K562 (cell line): ENCODE measurements at regions not wholly inside any gene's neighbourhood (a gene's known extent, or its start where the extent isn't known, plus 50 kb on each side); places are given as distances from the start of the nearest gene placed in this dataset.

Source experiments
- ELF4 ChIP-seq: fragments of 450-650 bp; formaldehyde crosslinking; IDR thresholded peaks from 2 replicates; pipeline ENCODE4 v1.4.0; 2022; ENCODE audit warnings: missing genetic modification characterization
- MYBL2 ChIP-seq, 2 experiments: fragments of 450-650 bp in 1 of 2; sonication (generic) in 1 of 2; formaldehyde crosslinking in 1 of 2; IDR thresholded peaks; 2 replicates each; pipeline versions ENCODE4 v1.6.1 to v1.8.1; 2017 to 2022; ENCODE audit warnings: borderline replicate concordance in 1 of 2, inconsistent platforms in 1 of 2, low read depth in 1 of 2, mild to moderate bottlenecking in 1 of 2, missing genetic modification reagents in 1 of 2, moderate library complexity in 1 of 2
- NEUROD1 ChIP-seq: fragments of 150-350 bp; IDR thresholded peaks from 2 replicates; pipeline ENCODE4 v1.6.1; 2014; ENCODE audit warnings: borderline replicate concordance, low read length, low read depth; ENCODE audit not compliant: partially characterized antibody
- RBM15 ChIP-seq: fragments of 200-400 bp; formaldehyde crosslinking; IDR thresholded peaks from 2 replicates; pipeline ENCODE4 v1.6.1; 2018; ENCODE audit warnings: mild to moderate bottlenecking, low read length, moderate library complexity; ENCODE audit not compliant: insufficient read depth
- SMC3 ChIP-seq: conservative IDR thresholded peaks from 2 replicates; pipeline ENCODE4 v1.6.1; 2011; ENCODE audit warnings: low read depth, low read length, improper control_type of control experiment; ENCODE audit not compliant: insufficient read depth
- ZNF57 ChIP-seq: fragments of 450-650 bp; formaldehyde crosslinking; IDR thresholded peaks from 2 replicates; pipeline ENCODE4 v1.4.0; 2020; ENCODE audit warnings: mild to moderate bottlenecking, moderate library complexity
- TF ChIP-seq, protein P1 (sequence below): fragments of 250-450 bp; sonication (Bioruptor Pico); IDR thresholded peaks from 2 replicates; pipeline ENCODE4 v1.8.0; 2022; ENCODE audit warnings: inconsistent platforms, mild to moderate bottlenecking, moderate library complexity, borderline replicate concordance
- TF ChIP-seq, protein P2 (sequence below): fragments of 200-800 bp; sonication (Bioruptor generic); IDR thresholded peaks from 2 replicates; pipeline ENCODE4 v1.6.1; 2016; ENCODE audit warnings: missing genetic modification characterization, missing compliant biosample characterization

DNA sequence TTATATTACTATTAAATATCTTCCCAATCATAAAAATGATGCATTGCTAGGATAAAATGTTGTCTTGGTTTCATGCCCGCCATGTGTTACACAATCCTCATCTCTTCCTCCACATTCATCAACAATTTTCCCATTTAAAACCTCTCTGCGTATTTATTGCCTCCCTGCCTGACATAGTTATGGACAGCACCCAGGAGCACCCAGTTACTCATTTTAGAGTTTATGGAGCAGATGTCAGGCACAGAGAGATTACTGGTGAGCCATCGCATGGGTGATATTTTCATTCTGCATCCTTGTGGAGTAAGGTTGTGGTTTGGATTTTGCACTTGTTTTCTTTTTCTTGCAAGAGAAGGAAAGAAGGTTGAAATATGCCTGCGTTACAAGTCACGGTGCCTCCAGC is 116.7 kb upstream of the NPAS2 start (continued):
- no peak for TF ChIP-seq ELF4 (CRISPR knock-in tag)
- TF ChIP-seq, protein P1, sequence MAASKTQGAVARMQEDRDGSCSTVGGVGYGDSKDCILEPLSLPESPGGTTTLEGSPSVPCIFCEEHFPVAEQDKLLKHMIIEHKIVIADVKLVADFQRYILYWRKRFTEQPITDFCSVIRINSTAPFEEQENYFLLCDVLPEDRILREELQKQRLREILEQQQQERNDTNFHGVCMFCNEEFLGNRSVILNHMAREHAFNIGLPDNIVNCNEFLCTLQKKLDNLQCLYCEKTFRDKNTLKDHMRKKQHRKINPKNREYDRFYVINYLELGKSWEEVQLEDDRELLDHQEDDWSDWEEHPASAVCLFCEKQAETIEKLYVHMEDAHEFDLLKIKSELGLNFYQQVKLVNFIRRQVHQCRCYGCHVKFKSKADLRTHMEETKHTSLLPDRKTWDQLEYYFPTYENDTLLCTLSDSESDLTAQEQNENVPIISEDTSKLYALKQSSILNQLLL = no peak
- TF ChIP-seq ZNF57 = no peak
- no peak for TF ChIP-seq RBM15
- TF ChIP-seq SMC3 = no peak
- TF ChIP-seq NEUROD1 = no peak
- TF ChIP-seq, protein P2, sequence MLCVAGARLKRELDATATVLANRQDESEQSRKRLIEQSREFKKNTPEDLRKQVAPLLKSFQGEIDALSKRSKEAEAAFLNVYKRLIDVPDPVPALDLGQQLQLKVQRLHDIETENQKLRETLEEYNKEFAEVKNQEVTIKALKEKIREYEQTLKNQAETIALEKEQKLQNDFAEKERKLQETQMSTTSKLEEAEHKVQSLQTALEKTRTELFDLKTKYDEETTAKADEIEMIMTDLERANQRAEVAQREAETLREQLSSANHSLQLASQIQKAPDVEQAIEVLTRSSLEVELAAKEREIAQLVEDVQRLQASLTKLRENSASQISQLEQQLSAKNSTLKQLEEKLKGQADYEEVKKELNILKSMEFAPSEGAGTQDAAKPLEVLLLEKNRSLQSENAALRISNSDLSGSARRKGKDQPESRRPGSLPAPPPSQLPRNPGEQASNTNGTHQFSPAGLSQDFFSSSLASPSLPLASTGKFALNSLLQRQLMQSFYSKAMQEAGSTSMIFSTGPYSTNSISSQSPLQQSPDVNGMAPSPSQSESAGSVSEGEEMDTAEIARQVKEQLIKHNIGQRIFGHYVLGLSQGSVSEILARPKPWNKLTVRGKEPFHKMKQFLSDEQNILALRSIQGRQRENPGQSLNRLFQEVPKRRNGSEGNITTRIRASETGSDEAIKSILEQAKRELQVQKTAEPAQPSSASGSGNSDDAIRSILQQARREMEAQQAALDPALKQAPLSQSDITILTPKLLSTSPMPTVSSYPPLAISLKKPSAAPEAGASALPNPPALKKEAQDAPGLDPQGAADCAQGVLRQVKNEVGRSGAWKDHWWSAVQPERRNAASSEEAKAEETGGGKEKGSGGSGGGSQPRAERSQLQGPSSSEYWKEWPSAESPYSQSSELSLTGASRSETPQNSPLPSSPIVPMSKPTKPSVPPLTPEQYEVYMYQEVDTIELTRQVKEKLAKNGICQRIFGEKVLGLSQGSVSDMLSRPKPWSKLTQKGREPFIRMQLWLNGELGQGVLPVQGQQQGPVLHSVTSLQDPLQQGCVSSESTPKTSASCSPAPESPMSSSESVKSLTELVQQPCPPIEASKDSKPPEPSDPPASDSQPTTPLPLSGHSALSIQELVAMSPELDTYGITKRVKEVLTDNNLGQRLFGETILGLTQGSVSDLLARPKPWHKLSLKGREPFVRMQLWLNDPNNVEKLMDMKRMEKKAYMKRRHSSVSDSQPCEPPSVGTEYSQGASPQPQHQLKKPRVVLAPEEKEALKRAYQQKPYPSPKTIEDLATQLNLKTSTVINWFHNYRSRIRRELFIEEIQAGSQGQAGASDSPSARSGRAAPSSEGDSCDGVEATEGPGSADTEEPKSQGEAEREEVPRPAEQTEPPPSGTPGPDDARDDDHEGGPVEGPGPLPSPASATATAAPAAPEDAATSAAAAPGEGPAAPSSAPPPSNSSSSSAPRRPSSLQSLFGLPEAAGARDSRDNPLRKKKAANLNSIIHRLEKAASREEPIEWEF = no peak
- no peak for TF ChIP-seq MYBL2 (IDR thresholded peaks at IDR 0.05; ENCODE audit: low read depth)
- TF ChIP-seq MYBL2 (CRISPR knock-in tag; IDR thresholded peaks at IDR 0.05; ENCODE audit: borderline replicate concordance) = no peak
